ENCODE measurements at regions not wholly inside any gene's neighbourhood (a gene's known extent, or its start where the extent isn't known, plus 50 kb on each side); places are given as distances from the start of the nearest gene placed in this dataset.
"Not testable (repeated sequence)": the region's sequence is repeated elsewhere in the genome, so short reads cannot be mapped to it uniquely, and the experiment has no call there.

- Mint-ChIP-seq H3K36me3 (ENCODE audit: insufficient read depth) (no peaks in the 10 kb centered on the region), H3K4me1 (ENCODE audit: low read depth) (no peaks in the 10 kb centered on the region), H3K4me3 (no peak overlapping the region), H3K9me3 (peaks cover 3% of the 10 kb centered on the region), H3K27me3 (ENCODE audit: low read depth) (no peaks in the 10 kb centered on the region)
- DNase-seq = no peak
- ATAC-seq = no peak
These were observed 1004.1 kb upstream of the EDIL3 start for GRCh38 chr5:85388770-85389169.

GRCh38 chr5:85392309-85392708, 1007.6 kb upstream of the EDIL3 start:
- H3K36me3 Mint-ChIP-seq (ENCODE audit: insufficient read depth); H3K9me3 Mint-ChIP-seq; H3K27me3 Mint-ChIP-seq (ENCODE audit: low read depth); DNase-seq; ATAC-seq; H3K4me1 Mint-ChIP-seq (ENCODE audit: low read depth); H3K4me3 Mint-ChIP-seq: not testable (repeated sequence)

GRCh38 chr5:85395526-85395925, 1010.8 kb upstream of the EDIL3 start:
- Mint-ChIP-seq H3K4me3 (no peak overlapping the region), H3K27me3 (ENCODE audit: low read depth) (no peaks in the 10 kb centered on the region), H3K36me3 (ENCODE audit: insufficient read depth) (no peaks in the 10 kb centered on the region), H3K9me3 (peaks cover 11% of the 10 kb centered on the region), H3K4me1 (ENCODE audit: low read depth) (no peaks in the 10 kb centered on the region)
- DNase-seq = no peak
- ATAC-seq = no peak

- Mint-ChIP-seq H3K36me3 (ENCODE audit: insufficient read depth) (no peaks in the 10 kb centered on the region), H3K27me3 (ENCODE audit: low read depth) (no peaks in the 10 kb centered on the region), H3K4me1 (ENCODE audit: low read depth) (no peaks in the 10 kb centered on the region), H3K9me3 (peaks cover 11% of the 10 kb centered on the region), H3K4me3 (no peak overlapping the region)
- DNase-seq (no peak), ATAC-seq (no peak)
These were observed 1012.8 kb upstream of the EDIL3 start for GRCh38 chr5:85397451-85397850.

GRCh38 chr5:85428426-85428934, 1043.8 kb upstream of the EDIL3 start:
- Mint-ChIP-seq H3K9me3 (peaks cover 7% of the 10 kb centered on the region), H3K27me3 (ENCODE audit: low read depth) (no peaks in the 10 kb centered on the region), H3K4me3 (no peak overlapping the region), H3K36me3 (ENCODE audit: insufficient read depth) (no peaks in the 10 kb centered on the region), H3K4me1 (ENCODE audit: low read depth) (no peaks in the 10 kb centered on the region)
- DNase-seq = no peak
- ATAC-seq = no peak

- not testable (repeated sequence) for H3K4me1 Mint-ChIP-seq (ENCODE audit: low read depth); H3K27me3 Mint-ChIP-seq (ENCODE audit: low read depth)
These were observed 1047.0 kb upstream of the EDIL3 start for GRCh38 chr5:85431726-85432125.

GRCh38 chr5:85441156-85441555, 1056.5 kb upstream of the EDIL3 start:
- H3K36me3 Mint-ChIP-seq (ENCODE audit: insufficient read depth) = no peaks in the 10 kb centered on the region
- no peak overlapping the region for H3K4me3 Mint-ChIP-seq
- peaks cover 9% of the 10 kb centered on the region for H3K9me3 Mint-ChIP-seq
- ATAC-seq = no peak
- no peaks in the 10 kb centered on the region for H3K4me1 Mint-ChIP-seq (ENCODE audit: low read depth)
- H3K27me3 Mint-ChIP-seq (ENCODE audit: low read depth) = no peaks in the 10 kb centered on the region
- DNase-seq = no peak

More at GRCh38 chr5:85431726-85432125, 1047.0 kb upstream of the EDIL3 start:
- not testable (repeated sequence) for H3K4me3 Mint-ChIP-seq; ATAC-seq; H3K36me3 Mint-ChIP-seq (ENCODE audit: insufficient read depth); DNase-seq; H3K9me3 Mint-ChIP-seq

- Mint-ChIP-seq H3K27me3 (ENCODE audit: low read depth) (no peaks in the 10 kb centered on the region), H3K9me3 (peaks cover 9% of the 10 kb centered on the region), H3K4me1 (ENCODE audit: low read depth) (no peaks in the 10 kb centered on the region), H3K36me3 (ENCODE audit: insufficient read depth) (no peaks in the 10 kb centered on the region), H3K4me3 (no peak overlapping the region)
- no peak for ATAC-seq
- no peak for DNase-seq
These were observed 1057.2 kb upstream of the EDIL3 start for GRCh38 chr5:85441853-85442252.

GRCh38 chr5:85452322-85453025, 1067.8 kb upstream of the EDIL3 start:
- DNase-seq (no peak), ATAC-seq (no peak)
- no peaks in the 10 kb centered on the region for H3K27me3 Mint-ChIP-seq (ENCODE audit: low read depth)
- no peak overlapping the region for H3K4me3 Mint-ChIP-seq
- H3K36me3 Mint-ChIP-seq (ENCODE audit: insufficient read depth) = no peaks in the 10 kb centered on the region
- H3K4me1 Mint-ChIP-seq (ENCODE audit: low read depth) = no peaks in the 10 kb centered on the region
- no peaks in the 10 kb centered on the region for H3K9me3 Mint-ChIP-seq

- Mint-ChIP-seq H3K27me3 (ENCODE audit: low read depth) (no peaks in the 10 kb centered on the region), H3K4me1 (ENCODE audit: low read depth) (no peaks in the 10 kb centered on the region), H3K9me3 (no peaks in the 10 kb centered on the region), H3K36me3 (ENCODE audit: insufficient read depth) (no peaks in the 10 kb centered on the region), H3K4me3 (no peak overlapping the region)
- no peak for ATAC-seq
- no peak for DNase-seq
These were observed 1068.3 kb upstream of the EDIL3 start for GRCh38 chr5:85453026-85453349.

GRCh38 chr5:85458319-85458718, 1073.6 kb upstream of the EDIL3 start:
- H3K9me3 Mint-ChIP-seq = peaks cover 2% of the 10 kb centered on the region
- DNase-seq (no peak), ATAC-seq (no peak)
- no peak overlapping the region for H3K4me3 Mint-ChIP-seq
- H3K27me3 Mint-ChIP-seq (ENCODE audit: low read depth) = no peaks in the 10 kb centered on the region
- no peaks in the 10 kb centered on the region for H3K4me1 Mint-ChIP-seq (ENCODE audit: low read depth)
- no peaks in the 10 kb centered on the region for H3K36me3 Mint-ChIP-seq (ENCODE audit: insufficient read depth)

- ATAC-seq (no peak), DNase-seq (no peak)
- Mint-ChIP-seq H3K36me3 (ENCODE audit: insufficient read depth) (no peaks in the 10 kb centered on the region), H3K4me3 (no peak overlapping the region), H3K27me3 (ENCODE audit: low read depth) (no peaks in the 10 kb centered on the region), H3K4me1 (ENCODE audit: low read depth) (no peaks in the 10 kb centered on the region), H3K9me3 (peaks cover 7% of the 10 kb centered on the region)
These were observed 1078.3 kb upstream of the EDIL3 start for GRCh38 chr5:85462957-85463356.

GRCh38 chr5:85466423-85466822, 1081.7 kb upstream of the EDIL3 start:
- H3K27me3 Mint-ChIP-seq (ENCODE audit: low read depth) = no peaks in the 10 kb centered on the region
- DNase-seq (no peak), ATAC-seq (no peak)
- H3K9me3 Mint-ChIP-seq = peaks cover 11% of the 10 kb centered on the region
- H3K4me3 Mint-ChIP-seq = no peak overlapping the region
- no peaks in the 10 kb centered on the region for H3K36me3 Mint-ChIP-seq (ENCODE audit: insufficient read depth)
- no peaks in the 10 kb centered on the region for H3K4me1 Mint-ChIP-seq (ENCODE audit: low read depth)

GRCh38 chr5:85472749-85473148, 1088.1 kb upstream of the EDIL3 start:
- H3K4me1 Mint-ChIP-seq (ENCODE audit: low read depth) = no peaks in the 10 kb centered on the region

GRCh38 chr5:85475151-85475550, 1090.5 kb upstream of the EDIL3 start:
- not testable (repeated sequence) for H3K27me3 Mint-ChIP-seq (ENCODE audit: low read depth); H3K4me3 Mint-ChIP-seq; ATAC-seq; H3K4me1 Mint-ChIP-seq (ENCODE audit: low read depth); H3K9me3 Mint-ChIP-seq; H3K36me3 Mint-ChIP-seq (ENCODE audit: insufficient read depth); DNase-seq

More at GRCh38 chr5:85472749-85473148, 1088.1 kb upstream of the EDIL3 start:
- H3K36me3 Mint-ChIP-seq (ENCODE audit: insufficient read depth) = no peaks in the 10 kb centered on the region
- ATAC-seq = no peak
- peaks cover 12% of the 10 kb centered on the region for H3K9me3 Mint-ChIP-seq
- no peak for DNase-seq
- H3K4me3 Mint-ChIP-seq = no peak overlapping the region
- H3K27me3 Mint-ChIP-seq (ENCODE audit: low read depth) = no peaks in the 10 kb centered on the region

Data from activated T-cell treated with anti-CD3 and anti-CD28 coated beads, Interleukin-2, amount 50 U/mL, for 4 hours (primary cell).